Testis (tissue), 2 donors: ENCODE measurements at regions not wholly inside any gene's neighbourhood (a gene's known extent, or its start where the extent isn't known, plus 50 kb on each side); places are given as distances from the start of the nearest gene placed in this dataset.

Source experiments
- CTCF ChIP-seq, 3 experiments: fragments of 450-650 bp in 2 of 3; fragments of 200-600 bp in 1 of 3; sonication (generic) in 1 of 3; IDR thresholded peaks; one replicate each; pipeline ENCODE4 v1.5.1; 2016 to 2019; ENCODE audit warnings: antibody characterized with exemption in 3 of 3, mild to moderate bottlenecking in 2 of 3, moderate library complexity in 1 of 3
- POLR2A ChIP-seq: fragments of 450-650 bp; IDR thresholded peaks from one replicate; pipeline ENCODE4 v1.6.1; 2017; ENCODE audit warnings: antibody characterized with exemption, mild to moderate bottlenecking, moderate library complexity

- TF ChIP-seq CTCF (IDR thresholded peaks at IDR 0.05), result no peak
- no peak for TF ChIP-seq POLR2A
These were observed 166.4 kb upstream of the PIK3R1 start for GRCh38 chr5:68049053-68049713.
